ENCODE measurements at regions not wholly inside any gene's neighbourhood (a gene's known extent, or its start where the extent isn't known, plus 50 kb on each side); places are given as distances from the start of the nearest gene placed in this dataset.

DNA sequence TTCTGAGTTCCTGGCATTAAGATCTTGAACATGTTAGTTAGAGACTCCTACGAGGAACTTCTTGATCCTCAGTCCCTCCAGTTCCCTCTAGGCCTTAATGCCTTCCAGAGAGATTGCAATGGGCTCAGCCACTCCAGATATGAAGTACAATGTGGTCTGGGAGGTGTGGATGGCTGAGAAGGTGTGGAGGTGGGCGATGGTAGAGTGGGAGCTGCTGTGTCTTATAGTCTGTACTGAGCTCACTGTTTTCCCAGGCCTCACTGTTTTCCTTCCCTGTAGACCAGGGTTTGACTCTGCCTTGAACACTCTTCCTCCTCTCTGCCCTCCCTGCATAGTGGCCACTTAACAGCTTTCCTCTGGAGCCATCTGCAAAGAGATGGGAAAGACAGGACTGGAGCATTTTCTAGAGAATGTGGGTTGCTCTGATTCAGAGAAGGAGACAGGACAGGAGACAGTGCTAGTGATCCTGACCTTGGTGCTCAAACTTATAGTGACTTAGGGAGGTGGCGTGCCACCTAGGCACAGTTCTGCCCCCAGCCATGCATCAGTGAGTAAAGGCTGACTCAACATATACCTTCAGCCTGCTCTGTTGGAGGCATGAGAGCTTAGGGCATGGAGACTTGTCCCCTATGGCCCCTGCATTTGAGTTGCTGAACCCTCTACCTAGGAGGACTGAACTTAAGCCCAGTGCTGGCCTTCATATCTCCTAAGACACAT is 129.7 kb downstream of the TDRD15 start:
- no peak for DNase-seq (ENCODE audit: low read depth, low spot score)

DNA sequence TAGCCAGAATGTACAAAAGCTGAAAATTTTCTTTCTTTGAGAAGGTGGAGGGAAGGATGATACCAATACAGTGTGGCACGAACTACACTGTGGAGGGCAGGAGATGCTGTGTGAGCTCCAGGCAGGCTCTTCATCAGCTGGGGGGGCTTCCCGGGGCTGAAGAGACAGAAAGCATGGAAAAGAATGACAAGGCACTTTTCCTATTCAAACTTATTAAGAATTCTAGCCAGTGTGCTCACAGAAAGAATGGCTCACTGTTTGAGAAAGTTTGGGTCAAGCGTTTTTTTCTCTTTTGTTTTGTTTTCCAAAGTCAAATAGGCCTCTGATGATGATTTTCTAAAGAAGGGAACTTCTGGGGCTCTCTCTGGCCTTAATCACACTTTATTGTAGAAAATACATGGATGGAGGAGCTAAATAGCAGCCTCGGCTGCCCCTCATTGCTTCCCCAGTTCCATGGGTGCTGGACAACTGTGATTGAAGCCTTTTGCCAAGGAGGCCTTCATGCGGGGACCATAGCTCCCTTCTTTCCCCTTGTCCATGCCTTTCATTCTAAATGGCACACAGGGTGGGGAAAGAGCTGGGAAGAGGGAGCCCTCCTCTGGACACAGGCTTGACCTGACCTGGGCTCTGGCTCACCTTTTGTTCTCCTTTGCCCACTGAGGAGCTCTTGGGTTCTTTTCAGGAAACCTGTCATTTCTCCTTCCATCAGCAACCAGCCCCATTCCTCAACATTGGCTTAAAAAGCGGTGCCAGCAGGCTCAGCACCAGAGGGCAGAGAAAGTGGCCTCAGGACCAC is 130.6 kb downstream of the TDRD15 start:
- DNase-seq (ENCODE audit: low read depth, low spot score), result no peak

DNA sequence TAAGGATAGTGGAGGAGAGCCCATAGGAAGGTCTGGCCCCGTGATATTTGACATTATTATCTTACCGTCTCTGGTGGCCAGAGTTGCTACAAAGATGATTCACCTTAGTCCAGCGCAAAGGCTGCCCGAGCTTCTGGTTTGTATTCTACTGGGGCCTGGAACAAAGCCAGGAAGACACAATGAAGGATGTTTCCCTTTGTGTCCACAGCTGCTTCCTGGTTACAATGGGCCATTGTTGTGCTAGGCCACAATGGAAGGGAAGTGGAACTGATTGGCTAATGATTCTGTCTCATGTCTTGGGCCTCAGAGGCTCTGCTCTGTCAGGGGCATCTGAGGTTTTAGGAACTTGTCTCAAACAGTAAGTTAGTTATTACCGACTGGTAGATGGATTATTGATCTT is 132.2 kb downstream of the TDRD15 start:
- no peak for DNase-seq (ENCODE audit: low read depth, low spot score)

DNA sequence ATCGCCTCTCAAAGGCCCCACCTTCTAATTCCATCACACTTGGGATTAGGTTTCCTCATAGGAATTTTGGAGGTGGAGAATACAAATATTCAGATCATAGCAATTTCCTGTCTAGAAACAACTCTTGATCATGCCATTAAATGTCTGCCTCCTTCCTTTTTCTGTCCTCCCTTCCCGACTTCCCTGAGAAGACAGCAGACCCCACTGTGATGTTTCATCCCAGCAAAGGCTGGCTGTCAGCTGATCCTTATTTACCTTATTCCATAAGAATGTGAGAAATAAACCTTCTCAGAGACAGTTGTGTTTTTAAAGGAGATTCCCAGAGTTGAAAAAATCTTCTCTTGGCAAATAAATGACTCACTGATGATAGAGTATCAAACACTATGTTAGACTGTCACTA is 133.9 kb downstream of the TDRD15 start:
- no peak for DNase-seq (ENCODE audit: low read depth, low spot score)

DNA sequence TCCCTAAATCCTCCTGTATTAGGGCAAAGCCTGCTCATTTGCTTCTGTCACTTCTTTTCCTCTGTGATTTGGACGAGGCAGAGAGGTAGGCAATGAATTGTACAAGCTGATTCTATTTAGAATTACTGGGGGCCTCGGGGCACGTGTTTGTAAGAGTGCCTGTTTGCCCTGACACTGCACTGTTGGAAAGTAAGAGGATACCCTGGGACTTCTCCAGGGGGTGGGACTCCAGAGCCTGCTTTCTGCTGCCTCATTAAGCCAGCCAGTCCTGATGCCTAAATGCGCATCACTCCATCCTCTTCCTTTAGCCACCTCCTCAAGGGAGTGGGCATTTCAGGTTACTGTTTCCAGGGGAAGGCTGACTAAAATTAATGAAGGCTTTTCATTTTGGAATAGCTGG is 134.3 kb downstream of the TDRD15 start:
- DNase-seq (ENCODE audit: low read depth, low spot score), result no peak

DNA sequence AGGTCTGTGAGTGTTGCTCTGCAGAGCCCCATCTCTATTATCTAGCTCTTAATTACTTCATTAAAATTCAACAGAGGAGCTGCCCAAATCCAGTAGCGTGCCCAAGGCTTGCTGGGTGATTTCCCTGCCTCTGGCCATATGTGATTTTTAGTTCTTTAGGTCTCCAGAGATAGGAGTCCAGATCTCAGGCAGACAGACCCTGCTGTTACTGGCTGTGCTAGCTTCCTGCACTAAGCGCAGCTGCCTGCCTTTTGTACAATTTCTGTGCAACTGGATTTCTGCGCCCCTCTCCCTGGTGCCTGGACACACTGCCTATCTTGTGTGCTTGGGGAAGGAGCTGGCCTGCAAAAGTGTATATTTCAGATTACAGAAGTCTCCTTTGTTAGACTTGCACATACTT is 136.5 kb downstream of the TDRD15 start:
- DNase-seq (ENCODE audit: low read depth, low spot score), result no peak

DNA sequence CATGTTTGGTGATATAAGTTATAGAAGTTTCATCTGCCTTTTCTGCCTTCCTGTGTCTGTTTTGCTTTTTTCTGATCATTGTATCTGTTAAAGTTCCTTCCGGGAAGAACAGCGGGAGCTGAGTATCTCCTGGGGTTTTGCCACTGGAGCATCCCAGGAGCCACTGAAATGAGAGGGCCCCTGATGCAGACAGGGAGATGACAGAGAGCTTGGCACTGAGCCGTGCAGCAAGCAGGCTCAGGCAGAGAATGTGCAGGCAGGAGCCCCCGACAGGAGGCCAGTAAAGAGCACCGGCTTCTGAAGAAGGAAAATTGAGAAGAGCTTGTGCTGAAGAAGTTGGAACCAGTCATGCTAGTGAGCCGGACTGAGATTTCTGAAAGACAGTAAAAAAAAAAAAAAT is 137.8 kb downstream of the TDRD15 start:
- DNase-seq (ENCODE audit: low read depth, low spot score), result no peak

DNA sequence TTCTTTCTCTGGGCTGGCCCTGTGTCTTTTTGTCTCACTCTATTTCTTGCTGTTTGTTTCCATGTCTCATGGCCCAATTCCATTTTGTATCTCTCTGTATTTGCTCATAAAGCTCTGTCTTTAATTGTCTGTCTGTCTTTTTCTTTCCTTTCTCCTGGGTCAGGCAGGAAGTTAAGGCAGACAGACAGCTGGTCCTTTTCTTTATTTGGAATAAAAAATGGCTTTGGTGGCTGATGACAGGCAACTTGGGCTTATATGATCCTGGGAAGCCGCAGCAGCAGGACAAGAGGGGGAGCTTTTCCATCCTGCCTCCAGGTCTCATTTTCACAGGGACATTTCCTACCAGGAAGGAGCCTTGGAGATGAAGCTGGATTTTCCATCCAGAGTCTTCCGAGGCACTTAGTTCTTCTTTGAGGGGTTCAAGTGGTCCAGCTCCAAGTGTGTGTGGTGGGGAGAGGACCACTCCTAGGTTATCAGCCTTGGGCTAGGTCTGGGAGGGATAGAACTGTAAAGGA is 138.7 kb downstream of the TDRD15 start:
- DNase-seq (ENCODE audit: low read depth, low spot score), result no peak

DNA sequence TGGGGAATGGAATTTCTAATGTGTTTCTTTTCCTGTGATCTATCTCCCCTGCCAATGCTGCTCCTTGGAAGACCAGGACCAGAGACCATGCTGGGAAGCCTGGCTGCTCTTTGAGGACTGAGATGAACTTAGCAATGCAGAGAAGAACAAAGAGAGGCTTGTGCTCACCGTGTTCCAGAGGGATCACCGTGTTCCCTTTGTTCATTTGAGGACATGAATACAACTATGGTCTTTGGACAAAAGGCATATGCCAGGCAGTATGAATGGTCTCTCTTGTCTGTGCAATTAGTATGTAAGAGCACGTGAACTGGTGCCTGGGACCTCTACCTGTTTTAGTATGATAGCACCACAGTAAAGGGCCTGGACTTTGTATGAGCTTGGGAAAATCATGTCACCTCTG is 139.9 kb downstream of the TDRD15 start:
- DNase-seq (ENCODE audit: low read depth, low spot score), result no peak

DNA sequence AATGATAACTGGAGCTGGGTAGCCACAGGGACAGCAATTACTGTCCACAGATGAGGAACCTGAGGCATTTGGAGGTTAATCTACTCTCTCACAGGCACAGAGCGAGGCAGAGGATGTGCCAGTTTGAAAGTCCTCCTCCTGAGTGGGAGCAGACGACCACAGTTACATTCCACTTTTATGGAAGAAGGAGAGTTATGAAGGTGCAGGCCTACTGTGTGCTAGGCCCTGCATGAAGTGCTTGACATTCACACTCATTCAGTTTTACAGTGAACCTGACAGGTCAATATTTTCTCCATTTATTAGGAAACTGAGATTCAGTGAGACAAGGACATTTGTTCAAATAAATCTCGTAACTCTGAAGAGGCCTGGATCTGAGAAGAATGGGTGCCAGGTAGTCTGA is 142.0 kb downstream of the TDRD15 start:
- no peak for DNase-seq (ENCODE audit: low read depth, low spot score)

DNA sequence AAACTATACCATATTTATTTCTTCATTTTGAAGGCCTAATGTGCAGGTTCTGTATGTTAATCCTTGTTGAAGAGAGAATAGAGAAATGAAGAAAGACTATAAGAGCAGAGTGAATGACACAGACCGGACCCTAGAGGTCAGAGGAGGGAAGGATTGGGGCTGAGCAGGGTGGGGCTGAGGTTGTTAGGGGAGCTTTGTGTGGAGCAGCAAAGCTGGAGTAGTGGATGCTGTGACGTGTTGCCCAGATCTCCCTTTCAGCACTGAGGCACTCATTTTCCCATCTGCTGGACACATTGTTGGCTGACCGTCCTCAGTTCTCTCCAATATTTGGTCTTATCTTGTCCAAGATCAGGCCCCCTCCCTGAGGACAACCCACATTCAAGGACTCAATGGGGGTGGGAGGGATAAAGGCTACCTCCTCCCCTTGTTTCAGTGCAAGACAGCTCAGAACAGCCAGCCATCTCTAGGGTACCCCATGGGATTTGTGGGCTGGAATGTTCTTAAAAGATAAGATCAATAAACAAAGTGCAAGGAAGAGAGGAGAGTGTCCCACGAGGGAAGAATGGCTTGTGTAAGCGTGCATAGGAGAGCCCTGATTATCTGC is 143.6 kb downstream of the TDRD15 start:
- no peak for DNase-seq (ENCODE audit: low read depth, low spot score)

DNA sequence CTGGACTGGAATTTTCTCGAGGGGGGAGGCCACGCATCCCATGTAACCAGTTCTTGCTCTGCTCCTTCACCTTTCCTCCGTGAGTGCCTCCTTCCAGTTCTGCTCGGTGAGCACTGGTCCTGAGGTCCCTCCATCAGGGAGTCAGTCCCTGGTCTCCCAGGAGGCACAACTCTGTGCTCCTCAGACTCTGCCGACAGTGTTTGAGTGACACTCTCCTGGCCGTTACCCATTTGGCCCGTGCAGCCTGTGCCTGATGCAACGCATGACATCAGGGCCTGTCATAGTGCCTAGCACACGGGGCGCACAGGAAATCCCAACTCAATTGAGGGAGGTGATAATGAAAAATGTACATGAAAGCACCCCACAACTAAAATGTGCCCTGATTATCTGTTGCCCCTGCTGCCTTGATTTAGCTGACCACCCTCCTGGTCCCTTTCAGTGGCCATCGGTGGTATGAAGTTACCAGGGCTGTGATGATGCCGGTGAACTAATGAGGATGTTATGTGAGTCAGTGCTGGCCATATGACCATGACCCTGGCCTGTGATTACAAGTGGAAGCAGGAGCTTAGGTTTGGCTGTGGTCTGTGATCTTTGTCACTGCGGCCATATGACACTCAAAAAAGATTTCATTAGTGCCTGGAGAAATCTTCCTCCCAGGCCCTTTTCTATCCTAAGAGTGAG is 144.6 kb downstream of the TDRD15 start:
- no peak for DNase-seq (ENCODE audit: low read depth, low spot score)

DNA sequence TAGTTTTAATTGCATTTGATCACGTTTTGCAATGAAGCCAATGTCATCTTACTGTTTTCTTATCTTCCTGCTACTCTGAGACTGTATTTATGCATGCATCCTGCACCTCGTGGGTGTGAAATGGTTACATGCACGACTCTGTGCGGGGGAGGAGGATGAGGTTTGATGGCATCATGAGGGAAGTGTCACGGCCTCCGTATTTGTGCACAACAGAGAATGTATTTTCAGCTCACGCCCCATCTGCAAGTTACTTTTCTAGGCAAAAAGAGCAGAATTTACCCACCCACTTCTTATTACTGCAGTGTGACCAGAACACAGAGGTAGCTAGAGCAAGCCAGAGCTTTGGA is 145.1 kb downstream of the TDRD15 start:
- no peak for DNase-seq (ENCODE audit: low read depth, low spot score)

DNA sequence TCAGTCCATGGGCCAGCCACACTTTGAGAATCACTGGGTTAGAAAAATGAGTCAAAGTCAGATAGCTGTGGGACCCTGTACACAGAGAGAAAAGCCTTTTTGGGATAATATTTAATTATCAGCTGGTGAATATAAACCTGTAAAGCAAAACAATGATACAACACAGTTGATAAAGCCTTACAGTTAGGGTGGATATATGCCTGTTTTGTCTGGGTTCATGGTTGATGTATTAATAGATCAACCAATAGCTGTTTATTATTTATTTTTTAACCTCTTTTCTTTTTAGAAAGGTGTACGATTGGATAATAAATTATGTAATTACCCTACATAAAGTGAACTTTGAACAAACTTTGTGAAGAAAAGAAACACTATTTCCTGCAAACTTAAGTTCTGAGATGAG is 145.6 kb downstream of the TDRD15 start:
- no peak for DNase-seq (ENCODE audit: low read depth, low spot score)

DNA sequence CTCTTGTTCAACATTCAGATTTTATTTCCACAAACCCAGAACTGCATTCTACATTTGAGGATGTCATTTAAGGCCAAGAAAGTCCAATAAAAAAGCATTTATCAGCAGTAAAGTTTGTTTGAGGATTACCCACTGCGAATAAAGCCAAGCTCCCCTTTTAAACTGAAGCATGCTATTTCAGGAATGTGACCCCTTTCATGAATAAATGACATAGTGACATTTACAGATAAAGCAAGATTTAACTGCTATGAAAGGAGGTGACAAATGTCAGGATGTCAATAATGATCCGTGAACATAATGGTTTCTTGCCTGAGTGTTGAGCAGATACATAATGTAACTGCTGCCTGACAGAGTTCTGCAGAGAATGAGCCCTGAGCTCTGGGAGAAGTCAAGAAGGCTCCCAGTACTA is 146.3 kb downstream of the TDRD15 start:
- DNase-seq (ENCODE audit: low read depth, low spot score), result no peak

DNA sequence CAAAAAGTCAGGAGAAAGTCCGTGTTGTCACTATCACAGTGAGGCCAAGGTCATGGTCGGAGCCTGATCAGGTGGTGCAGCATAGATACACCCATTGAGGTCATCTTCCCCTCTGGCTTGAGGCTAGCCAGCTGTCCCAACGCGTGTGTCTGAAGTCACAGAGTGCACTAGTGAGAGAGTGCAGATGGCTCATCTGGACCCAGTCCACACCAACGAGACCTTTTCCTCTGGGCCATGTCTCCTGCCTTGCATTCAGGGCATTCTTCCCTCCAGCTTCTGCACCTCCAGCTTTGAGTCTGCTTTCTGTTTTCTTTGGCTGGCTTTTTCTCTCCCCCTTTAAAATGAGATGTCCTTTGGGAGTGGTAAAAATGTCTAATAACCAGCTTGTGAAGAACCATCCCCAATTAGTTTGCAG is 146.9 kb downstream of the TDRD15 start:
- DNase-seq (ENCODE audit: low read depth, low spot score), result no peak

DNA sequence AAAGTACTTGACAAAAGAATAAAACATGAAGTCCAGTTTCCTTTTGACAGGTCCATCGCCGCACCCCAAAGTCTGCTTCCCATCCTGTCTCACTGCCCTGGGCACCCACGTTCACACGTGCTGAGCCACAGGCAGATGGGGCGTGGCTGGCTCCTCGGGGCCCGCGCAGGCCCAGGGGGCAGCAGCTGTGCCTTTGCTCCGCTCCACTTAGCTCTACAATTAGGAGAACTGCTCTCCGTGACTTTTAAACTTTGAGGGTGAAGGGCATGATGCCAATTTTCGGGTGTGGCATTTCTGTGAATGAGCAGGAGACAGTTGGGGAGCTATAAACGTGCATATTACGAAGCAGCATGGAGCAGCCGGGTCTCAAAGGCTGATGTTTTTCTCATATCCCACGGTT is 152.4 kb downstream of the TDRD15 start:
- DNase-seq (ENCODE audit: low read depth, low spot score), result no peak

DNA sequence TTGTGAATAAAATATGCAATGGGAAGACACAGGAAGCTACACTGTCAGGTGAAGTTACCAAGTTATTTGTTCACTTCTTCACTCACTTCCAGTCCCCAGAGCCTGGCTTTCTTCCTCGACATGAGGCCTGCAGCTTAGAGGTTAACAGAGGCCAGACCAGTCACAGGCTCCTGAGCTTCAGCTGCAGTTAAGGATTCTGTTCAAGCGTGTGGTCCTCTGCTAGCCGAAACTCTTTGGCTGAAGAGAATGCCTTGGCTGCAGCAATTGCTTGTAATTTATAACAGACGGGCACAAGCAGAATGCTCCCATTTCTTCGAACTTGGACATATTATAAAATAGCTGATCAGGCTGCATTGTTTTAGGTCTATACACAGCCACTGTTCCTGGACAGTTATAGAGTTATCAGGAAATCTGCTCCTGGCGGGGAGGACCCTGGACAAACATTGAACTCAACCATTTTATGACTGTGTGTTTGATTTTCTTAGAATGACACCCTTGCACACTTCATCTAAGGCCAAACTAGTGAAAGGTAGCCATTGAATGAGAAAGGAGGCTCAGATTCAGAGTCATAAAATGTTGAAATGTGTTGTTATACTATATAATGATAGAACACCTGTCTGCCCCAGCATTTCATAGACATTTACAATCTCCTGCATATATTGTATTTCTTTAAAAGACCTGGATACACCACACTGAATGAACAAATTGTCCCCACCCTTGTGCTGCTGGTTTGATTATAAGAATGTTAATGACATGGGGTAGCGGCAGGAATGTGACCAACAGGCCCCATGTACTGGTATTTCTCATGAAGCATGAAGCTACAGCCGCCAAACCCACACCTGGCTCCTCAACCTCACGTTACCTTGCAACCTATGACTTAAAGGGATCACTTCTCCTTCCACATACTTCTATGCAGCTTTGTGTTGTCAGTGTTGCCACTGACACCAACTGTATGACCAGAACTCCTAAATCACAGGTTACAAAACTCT is 153.6 kb downstream of the TDRD15 start:
- DNase-seq (ENCODE audit: low read depth, low spot score), result no peak

DNA sequence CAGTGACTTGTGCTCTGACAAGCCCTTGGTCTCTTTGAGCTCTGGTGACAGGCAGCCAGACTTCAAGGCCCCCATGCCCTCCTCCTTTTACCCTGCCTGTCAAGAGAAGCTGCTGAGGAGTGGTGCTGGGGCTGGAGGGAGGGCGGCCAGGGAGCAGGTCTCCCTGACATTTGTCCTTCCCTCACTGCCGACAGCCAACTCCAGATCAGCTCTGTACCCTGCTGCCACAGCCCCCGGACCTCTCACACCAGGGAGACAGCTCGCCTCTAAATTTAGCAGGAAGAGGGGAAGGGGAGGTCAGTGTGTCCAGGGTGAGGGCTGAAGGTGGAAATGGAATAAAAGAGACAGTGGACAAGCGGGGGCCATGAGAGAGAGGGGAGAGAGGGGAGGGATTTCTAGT is 155.8 kb downstream of the TDRD15 start:
- no peak for DNase-seq (ENCODE audit: low read depth, low spot score)

DNA sequence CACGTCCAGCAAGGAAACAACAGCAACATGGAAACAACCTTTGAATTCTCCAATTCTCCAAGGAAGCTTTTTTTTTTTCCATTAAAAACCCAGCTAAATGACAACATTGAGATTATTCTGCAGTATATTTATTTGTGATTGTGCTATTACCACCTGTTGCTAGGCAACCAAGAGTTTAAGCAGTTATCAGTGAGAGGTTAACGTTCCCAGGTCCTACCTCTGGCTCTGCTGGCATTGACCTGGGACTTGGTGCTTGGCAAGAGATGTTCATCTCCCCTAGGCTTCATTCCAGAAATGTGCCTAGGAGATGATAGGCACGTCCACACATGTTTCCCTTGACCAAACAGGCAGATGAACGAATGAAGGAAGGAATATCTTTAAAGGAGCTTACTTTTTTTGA is 157.0 kb downstream of the TDRD15 start:
- no peak for DNase-seq (ENCODE audit: low read depth, low spot score)

DNA sequence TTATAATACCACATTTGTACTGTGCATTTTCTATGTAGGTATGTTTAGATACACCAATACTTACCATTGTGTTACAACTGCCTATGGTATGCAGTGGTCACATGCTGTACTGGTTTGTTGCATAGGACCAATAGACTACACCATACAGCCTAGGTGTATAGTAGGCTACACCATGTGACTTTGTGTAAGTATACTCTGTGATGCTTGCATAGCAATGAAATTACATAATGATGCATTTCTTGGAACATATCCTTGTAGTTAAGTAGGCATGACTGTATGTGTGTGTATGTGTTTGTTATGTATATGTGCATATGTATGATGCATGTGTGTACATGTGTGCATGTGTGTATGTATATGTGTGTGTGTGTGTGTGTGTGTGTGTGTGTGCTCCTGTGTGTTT is 157.6 kb downstream of the TDRD15 start:
- no peak for DNase-seq (ENCODE audit: low read depth, low spot score)
